HEK293T (cell line): ENCODE measurements at regions not wholly inside any gene's neighbourhood (a gene's known extent, or its start where the extent isn't known, plus 50 kb on each side); places are given as distances from the start of the nearest gene placed in this dataset.

Experiments
- CTCF ChIA-PET: fragments of 350-600 bp; formaldehyde crosslinking; extraction: SDS; loops from one replicate; lab custom pipeline; 2021; ENCODE audit warnings: antibody characterized with exemption, inconsistent platforms; lab: Yijun Ruan, JAX
- POLR2A ChIA-PET: fragments of 350-600 bp; formaldehyde crosslinking; extraction: SDS; loops from one replicate; lab custom pipeline; 2020; ENCODE audit warnings: antibody characterized with exemption, inconsistent platforms; lab: Yijun Ruan, JAX
- DNase-seq: peaks from one replicate; pipeline ENCODE4 v3.0.0; 2012; ENCODE audit warnings: mixed read lengths; ENCODE audit errors: extremely low spot score
- ARNT ChIP-seq: fragments of 450-650 bp; IDR thresholded peaks from 2 replicates; pipeline ENCODE4 v1.6.1; 2017; ENCODE audit warnings: mild to moderate bottlenecking
- BHLHE40 ChIP-seq: fragments of 450-650 bp; IDR thresholded peaks from 2 replicates; pipeline ENCODE4 v1.6.1; 2016; ENCODE audit warnings: mild to moderate bottlenecking, moderate library complexity, borderline replicate concordance
- CTBP1 ChIP-seq: fragments of 450-650 bp; IDR thresholded peaks from 2 replicates; pipeline ENCODE4 v1.6.1; 2016; ENCODE audit warnings: borderline replicate concordance
- ELF4 ChIP-seq: fragments of 450-650 bp; IDR thresholded peaks from 2 replicates; pipeline ENCODE4 v1.6.1; 2017; ENCODE audit warnings: antibody characterized with exemption
- FOXA1 ChIP-seq: fragments of 450-650 bp; IDR thresholded peaks from 2 replicates; pipeline ENCODE4 v1.6.1; 2016; ENCODE audit warnings: mild to moderate bottlenecking
- FOXK2 ChIP-seq: fragments of 450-650 bp; IDR thresholded peaks from 2 replicates; pipeline ENCODE4 v1.6.1; 2016; ENCODE audit warnings: mild to moderate bottlenecking
- FOXM1 ChIP-seq: fragments of 450-650 bp; IDR thresholded peaks from 2 replicates; pipeline ENCODE4 v1.6.1; 2017; ENCODE audit warnings: mild to moderate bottlenecking, borderline replicate concordance
- HDGF ChIP-seq: fragments of 450-650 bp; IDR thresholded peaks from 2 replicates; pipeline ENCODE4 v1.6.1; 2017; ENCODE audit warnings: antibody characterized with exemption, borderline replicate concordance
- L3MBTL2 ChIP-seq: fragments of 450-650 bp; conservative IDR thresholded peaks from 2 replicates; pipeline ENCODE4 v1.6.1; 2016; ENCODE audit warnings: mild to moderate bottlenecking
- LEF1 ChIP-seq: fragments of 450-650 bp; IDR thresholded peaks from 2 replicates; pipeline ENCODE4 v1.6.1; 2017; ENCODE audit warnings: mild to moderate bottlenecking, borderline replicate concordance
- NFRKB ChIP-seq: fragments of 450-650 bp; IDR thresholded peaks from 2 replicates; pipeline ENCODE4 v1.6.1; 2016; ENCODE audit warnings: mild to moderate bottlenecking, moderate library complexity
- SP1 ChIP-seq: fragments of 450-650 bp; IDR thresholded peaks from 2 replicates; pipeline ENCODE4 v1.6.1; 2017
- SUZ12 ChIP-seq: fragments of 450-650 bp; IDR thresholded peaks from 2 replicates; pipeline ENCODE4 v1.6.1; 2016; ENCODE audit warnings: mild to moderate bottlenecking
- TARDBP ChIP-seq: fragments of 450-650 bp; IDR thresholded peaks from 2 replicates; pipeline ENCODE4 v1.6.1; 2016
- ZNF384 ChIP-seq: fragments of 450-650 bp; IDR thresholded peaks from 2 replicates; pipeline ENCODE4 v1.6.1; 2016
- TF ChIP-seq, protein P1 (sequence below): fragments of 450-650 bp; IDR thresholded peaks from 2 replicates; pipeline ENCODE4 v1.6.1; 2016

DNA sequence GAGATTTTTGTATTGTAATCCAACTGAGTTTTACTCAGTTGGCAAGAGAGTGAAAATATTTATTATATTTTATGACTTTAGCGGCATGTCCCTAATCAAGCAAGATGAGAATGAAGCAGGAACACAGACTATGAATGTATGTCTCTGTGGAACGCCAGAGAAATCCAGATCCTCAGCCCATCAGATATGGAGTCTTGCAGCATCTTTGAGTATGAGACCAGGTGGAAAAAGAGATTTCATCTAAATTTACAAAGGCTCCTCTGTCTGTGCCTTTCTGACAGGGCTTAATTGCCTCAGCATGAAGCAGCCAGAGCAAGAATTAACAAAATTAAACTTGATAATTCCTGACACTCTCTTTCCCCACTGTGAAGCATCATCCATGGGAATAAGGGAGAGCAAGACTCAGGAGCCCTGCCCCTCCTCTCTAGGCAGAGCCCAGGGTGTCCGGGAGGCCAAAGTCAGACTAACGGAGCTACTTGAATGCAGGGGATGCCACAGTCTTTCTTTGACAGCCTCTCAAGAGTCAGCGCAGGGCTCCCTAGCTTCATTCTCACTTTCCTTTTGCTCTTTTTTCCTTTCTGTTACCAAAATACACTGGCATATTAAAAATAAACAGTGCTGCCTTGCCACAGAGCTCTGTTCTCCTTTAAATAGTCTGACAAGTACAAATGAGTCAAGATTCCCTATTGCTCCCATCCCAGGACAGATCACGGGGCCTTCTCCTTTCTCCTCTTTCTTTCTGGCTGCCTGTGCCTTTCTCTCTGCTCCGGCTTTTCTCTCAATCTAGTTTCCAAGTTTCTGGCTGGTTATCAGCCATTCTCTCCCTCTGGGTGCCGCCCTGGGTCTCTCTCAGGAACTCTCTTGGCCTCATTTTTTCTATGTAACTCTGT is 132.2 kb upstream of the INHBA start:
- ChIA-PET CTCF (no interaction called here), POLR2A (no interaction called here)
- TF ChIP-seq, protein P1, sequence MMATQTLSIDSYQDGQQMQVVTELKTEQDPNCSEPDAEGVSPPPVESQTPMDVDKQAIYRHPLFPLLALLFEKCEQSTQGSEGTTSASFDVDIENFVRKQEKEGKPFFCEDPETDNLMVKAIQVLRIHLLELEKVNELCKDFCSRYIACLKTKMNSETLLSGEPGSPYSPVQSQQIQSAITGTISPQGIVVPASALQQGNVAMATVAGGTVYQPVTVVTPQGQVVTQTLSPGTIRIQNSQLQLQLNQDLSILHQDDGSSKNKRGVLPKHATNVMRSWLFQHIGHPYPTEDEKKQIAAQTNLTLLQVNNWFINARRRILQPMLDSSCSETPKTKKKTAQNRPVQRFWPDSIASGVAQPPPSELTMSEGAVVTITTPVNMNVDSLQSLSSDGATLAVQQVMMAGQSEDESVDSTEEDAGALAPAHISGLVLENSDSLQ: no peak
- TF ChIP-seq ARNT (no peak), SP1 (no peak), FOXA1 (no peak), SUZ12 (no peak), BHLHE40 (no peak), CTBP1 (no peak), L3MBTL2 (no peak), LEF1 (no peak), FOXM1 (no peak), ELF4 (no peak)
- DNase-seq: no peak

DNA sequence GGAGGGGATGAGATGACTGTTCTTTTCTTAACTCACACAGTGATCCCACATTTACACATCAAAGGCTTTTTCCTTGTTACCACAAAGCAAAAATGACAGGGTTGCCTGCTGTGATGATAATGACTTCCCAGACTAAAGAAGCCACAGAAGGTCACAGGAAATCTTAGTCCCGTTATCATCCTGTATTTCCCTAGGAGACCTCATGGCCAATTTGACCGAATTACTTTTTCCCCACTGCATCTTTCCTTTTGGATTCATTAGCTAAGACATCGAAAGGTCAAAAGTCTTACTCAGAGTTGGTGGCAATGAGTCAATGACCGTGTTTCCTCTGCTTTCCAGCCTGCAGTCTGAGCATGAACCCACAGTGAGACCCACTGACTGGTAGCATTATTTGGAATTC is 130.1 kb upstream of the INHBA start:
- CTCF ChIA-PET: no interaction called here
- no peak for TF ChIP-seq BHLHE40
- no peak for TF ChIP-seq ELF4
- TF ChIP-seq SUZ12: no peak
- DNase-seq: no peak
- POLR2A ChIA-PET: no interaction called here

DNA sequence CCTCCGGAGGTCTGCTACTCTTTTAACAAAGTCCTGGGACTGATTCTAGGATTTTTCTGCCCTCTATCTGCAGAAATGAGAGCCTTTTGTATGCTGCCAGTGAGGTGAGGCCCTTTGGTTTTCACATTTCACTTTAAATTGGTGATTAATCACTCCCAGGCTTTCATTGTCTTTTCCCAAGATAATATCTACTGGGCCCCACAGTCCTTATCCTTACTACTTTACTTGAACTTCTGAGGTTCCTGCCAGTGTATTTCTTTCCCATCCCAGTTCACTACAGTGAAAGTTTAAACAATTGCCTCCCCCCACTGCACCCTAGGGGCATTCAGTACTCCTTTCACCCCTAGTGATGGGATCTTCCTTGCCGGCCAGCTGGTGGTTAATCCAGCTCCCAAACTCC is 127.4 kb upstream of the INHBA start:
- ChIA-PET POLR2A (no interaction called here), CTCF (no interaction called here)
- no peak for DNase-seq
- TF ChIP-seq CTBP1 (no peak), LEF1 (no peak), FOXA1 (no peak), SP1 (no peak), FOXM1 (no peak), SUZ12 (no peak), FOXK2 (no peak)

DNA sequence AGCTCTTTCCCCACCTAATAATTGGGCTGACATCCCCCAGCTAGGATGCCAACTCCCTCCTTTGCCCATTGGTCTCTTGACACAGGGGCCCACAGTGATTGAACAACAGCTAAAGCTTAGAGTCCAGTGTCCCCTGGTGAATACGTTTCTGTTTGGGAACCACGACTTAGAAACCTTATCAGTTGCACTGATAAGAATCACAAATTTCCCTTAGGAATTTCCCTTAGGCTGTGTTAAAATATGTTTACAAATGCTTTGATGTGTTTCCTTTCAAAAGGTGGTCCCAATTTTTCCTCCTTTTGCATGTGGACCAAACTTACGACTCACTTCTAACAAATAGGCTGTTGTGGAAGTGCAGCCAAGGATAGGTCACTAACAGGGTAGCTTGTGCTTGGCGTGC is 126.0 kb upstream of the INHBA start:
- TF ChIP-seq FOXM1: no peak
- no peak for TF ChIP-seq LEF1
- TF ChIP-seq NFRKB: no peak
- no peak for TF ChIP-seq ARNT
- TF ChIP-seq FOXA1: no peak
- no peak for TF ChIP-seq SUZ12
- CTCF ChIA-PET: interaction anchor here (1.3 kb wide), 1 partner anchor 89 kb away, joined by 3 read pairs; no protein-coding TSS in a partner anchor
- DNase-seq: no peak
- POLR2A ChIA-PET: no interaction called here

DNA sequence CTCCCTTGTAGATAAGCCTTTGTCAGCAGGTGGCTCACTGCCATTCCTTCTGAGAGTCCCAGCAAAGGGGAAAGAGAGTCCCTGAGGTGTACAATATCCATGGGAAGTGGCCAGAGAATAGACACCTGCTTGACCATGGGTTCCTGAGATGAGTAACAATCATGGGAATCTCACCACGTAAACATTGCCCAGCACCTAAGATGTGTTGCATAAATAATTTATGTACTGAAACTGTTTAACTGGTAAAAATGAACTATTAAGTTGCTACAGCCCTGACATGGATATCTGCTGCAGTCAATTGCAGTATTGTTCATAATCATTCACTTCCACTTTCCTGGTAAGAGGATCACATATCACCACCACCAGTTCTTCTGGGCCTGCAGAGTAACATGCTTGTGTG is 123.8 kb upstream of the INHBA start:
- POLR2A ChIA-PET: no interaction called here
- CTCF ChIA-PET: no interaction called here
- DNase-seq: no peak
- TF ChIP-seq ELF4: no peak
- no peak for TF ChIP-seq NFRKB
- TF ChIP-seq HDGF: no peak

DNA sequence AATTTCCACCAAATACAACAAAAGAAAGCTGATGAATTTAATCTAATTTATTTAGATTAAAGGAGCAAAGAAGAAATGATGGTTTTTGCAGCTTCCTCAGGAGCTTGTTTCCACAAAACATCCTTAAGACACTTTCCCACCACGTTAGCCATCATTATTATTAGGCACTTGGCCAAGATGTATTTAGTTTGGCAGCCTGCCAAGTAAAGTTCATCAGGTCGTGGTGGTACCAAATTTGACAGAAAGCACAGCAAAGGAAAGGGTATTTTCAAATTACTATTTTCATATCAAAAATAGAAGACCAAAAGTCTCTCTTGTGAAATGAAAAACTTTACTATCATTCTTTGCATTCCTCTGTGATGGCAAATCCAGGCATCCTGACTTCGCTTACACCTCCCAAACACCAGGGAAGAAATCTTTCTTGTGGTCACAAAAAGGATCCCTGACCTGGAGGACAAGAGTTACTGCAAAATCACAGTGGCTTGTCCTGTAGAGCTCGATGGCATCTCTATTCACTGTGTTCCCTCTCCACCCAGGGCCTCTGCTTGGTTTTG is 123.1 kb upstream of the INHBA start:
- ChIA-PET CTCF (no interaction called here), POLR2A (no interaction called here)
- TF ChIP-seq ELF4: no peak
- no peak for TF ChIP-seq TARDBP
- no peak for TF ChIP-seq SP1
- no peak for TF ChIP-seq FOXM1
- TF ChIP-seq HDGF: no peak
- no peak for TF ChIP-seq FOXK2
- TF ChIP-seq ARNT: no peak
- TF ChIP-seq ZNF384: no peak
- TF ChIP-seq, protein P1: no peak
- DNase-seq: no peak

DNA sequence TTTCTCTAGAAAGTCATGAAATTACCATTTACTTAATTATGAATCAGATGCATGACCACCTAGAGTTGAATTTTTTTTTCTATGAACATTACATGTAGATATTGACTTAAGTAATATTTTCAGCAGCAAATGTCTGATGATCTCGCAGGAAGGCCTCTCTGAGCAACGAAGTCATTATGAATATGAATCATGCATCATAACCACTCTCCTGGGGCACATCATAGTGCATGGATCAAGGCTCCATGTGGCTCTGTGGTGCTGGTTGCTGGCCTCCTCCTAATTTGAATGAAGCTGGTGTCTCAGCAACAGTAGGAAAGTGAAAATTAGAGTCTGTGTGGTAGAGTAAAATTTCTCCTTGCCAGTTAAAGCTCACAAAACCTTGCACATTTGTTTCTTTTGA is 121.4 kb upstream of the INHBA start:
- DNase-seq: no peak
- TF ChIP-seq LEF1 (no peak), CTBP1 (no peak), TARDBP (no peak), ELF4 (no peak), ARNT (no peak), HDGF (no peak), FOXA1 (no peak), SUZ12 (no peak), NFRKB (no peak), BHLHE40 (no peak), ZNF384 (no peak), SP1 (no peak), FOXM1 (no peak), FOXK2 (no peak)
- TF ChIP-seq, protein P1: no peak
- ChIA-PET CTCF (interaction anchor here (0.7 kb wide), 1 partner anchor 939 kb away, joined by 3 read pairs; no protein-coding TSS in a partner anchor), POLR2A (no interaction called here)
